ENCODE measurements at regions not wholly inside any gene's neighbourhood (a gene's known extent, or its start where the extent isn't known, plus 50 kb on each side); places are given as distances from the start of the nearest gene placed in this dataset.

DNA sequence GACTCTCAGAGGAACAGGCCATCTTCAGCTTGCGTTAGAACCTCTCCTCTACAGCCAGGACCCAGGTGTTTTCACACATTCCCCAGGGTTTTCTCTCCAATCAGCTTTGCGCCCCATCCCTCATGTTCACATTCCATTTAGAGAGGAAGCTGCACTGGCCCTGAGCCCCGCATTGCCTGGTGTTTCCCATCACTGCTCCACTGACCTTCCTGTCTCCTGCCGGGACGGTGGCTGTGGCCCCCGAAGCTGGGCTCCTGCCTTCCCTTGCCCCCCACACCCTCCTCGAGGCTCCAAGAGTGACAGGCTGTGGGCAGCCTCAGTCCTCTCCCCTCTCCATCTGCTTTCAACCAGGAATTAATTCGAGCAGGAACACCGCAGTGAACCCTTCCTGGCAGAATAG is 357.3 kb downstream of the THBS2 start:
- no peak for DNase-seq

DNA sequence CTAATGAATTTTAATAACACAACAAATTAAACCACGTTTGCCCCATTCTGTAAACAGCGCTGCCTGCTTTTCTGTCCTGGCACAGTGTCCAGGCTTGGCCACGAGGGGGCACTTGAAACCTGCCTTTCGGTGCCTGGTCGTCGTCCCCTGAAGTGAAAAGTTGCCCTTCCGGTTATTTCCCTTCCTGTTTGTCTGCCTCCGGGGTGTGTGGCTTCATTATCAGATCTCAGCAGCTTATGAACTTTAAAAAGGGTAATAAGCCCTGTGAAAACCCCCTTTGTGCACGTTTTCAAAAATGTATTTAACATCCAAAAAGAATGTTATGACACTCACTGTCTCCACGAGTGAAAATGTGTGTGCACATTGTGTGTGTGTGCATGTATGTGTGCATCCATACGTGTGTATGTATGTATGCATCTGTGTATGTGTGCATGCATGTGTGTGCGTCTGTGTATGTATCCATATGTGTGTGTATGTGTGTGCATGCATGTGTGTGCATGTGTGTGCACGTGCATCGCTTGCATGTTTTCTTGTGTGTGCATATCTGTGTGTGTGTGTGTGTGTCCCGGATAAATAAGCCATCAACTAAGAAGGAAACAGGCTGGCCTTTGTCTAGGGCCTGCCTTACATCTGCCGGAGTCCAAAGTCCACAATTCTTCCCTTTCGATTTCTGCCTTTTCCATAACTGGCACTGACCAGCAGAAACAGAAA is 358.4 kb downstream of the THBS2 start:
- peak; percentile 25 for DNase-seq

DNA sequence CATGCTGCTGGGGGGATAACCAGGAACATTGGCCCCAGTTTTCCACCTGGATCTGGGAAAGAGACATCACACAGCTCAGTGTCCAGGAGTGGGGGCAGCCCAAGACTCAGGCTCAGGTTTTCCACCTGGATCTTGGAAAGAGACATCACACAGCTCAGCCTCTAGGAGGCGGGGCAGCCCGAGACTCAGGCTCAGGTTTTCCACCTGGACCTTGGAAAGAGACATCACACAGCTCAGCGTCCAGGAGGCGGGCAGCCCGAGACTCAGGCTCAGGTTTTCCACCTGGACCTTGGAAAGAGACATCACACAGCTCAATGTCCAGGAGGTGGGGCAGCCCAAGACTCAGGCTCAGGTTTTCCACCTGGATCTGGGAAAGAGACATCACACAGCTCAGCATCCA is 361.6 kb downstream of the THBS2 start:
- no peak for DNase-seq

DNA sequence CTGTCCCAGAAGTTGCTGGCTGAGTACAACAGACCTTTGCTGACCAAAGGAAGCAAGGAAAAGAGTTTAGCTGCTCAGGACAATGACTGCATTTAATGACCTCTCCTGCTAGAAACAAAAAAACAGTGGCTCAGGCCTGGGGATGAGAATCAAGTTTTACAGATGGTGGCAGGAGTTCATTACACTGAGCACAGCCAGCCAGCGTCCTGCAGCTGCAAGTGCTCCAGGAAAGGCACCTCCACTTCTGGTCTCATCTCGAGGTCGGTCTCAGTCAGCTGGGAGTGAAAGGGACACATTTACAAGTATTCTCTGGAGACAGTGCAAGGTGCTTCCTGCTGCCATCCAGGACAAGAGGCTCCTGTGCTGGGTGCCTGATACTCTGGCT is 362.7 kb downstream of the THBS2 start:
- DNase-seq, result no peak

DNA sequence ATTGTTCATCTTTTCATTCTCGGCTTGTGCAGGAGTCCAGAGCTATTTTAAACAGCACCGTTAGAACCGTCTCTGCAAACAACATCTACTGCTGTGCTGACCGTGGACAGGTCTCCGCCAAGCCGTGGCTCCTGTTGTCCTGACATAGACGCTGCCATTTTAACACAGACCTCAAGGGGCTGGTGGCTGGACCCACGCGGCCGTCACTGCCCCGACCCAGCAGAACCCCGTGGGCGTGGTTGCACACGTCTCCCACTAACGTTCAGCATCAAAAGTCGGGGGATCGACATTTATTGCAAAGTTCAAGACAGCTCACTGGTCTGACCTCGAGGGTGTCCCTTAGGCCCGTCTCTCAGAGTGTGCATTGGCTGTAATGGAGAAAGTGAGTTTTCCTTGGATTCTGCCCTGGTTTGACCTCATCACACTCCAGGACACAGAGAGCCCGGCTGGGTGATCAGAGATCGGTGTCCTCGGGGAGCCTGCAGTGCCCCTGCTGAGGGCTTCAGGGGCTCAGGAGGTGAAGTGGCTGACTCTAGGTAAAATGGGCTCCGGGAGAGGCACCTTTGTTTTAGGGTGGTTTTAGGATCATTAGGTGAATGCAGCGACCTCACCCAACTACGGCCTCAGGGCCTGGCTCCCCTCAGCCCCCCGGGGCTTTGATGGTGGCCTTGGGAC is 363.2 kb downstream of the THBS2 start:
- DNase-seq, result no peak

DNA sequence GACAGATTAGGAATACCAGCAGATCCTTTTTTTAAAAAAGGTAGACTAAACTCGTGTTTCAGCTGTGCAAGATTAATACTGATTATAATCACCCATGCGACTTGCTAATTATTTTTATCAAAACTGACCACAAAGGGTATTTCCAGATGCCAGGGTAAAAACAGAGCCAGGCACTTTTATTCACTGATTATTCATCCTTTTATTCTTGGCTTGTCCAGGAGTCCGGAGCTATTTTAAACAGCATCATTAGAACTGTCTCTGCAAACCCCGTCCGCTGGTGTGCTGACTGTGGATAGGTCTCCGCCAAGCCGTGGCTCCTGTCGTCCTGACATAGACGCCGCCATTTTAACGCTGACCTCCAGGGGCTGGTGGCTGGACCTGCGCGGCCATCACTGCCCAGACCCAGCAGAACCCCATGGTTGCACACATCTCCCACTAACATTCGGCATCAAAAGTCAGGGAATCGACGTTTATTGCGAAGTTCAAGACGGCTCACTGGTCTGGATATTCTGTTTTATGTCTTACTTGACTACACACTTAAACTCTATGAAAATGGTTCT is 364.8 kb downstream of the THBS2 start:
- DNase-seq, result no peak

DNA sequence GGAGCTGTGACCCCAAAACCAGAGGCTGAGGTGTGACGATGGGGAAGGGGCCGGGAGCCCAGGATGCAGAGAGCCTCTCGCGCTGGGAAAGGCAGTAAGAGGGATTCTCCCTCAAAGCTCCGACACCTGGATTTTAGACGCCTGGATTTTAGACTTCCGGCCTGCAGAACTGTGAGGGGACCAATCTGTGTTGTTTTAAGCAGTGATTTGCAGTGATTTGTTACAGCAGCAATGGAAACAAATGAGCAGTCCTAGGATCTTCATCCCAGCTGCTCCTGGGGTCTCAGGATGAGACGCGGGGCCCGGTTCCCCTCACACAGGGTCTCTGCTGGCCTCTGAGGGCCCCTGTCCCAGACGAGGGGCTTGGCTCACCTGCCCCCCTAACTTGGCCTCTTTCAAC is 365.5 kb downstream of the THBS2 start:
- no peak for DNase-seq

DNA sequence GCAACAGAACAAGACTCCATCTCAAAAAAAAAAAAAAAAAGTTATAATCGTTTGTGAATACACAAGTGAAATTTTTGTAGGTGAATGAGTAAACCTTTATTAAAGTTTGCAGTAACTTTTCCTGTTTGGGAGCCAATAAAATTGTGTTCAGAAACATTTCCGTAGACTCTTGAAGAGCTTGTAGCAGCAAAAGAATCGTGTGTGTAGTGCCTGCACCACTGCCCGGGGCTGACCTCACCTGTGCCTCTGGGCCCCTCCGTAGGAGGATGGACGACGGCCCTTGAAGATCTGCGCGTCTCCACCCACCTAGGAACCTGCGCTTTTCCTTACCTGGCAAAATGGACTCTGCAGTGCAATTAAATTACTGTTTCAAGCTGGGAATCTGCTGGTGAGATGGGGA is 366.0 kb downstream of the THBS2 start:
- DNase-seq, result no peak

DNA sequence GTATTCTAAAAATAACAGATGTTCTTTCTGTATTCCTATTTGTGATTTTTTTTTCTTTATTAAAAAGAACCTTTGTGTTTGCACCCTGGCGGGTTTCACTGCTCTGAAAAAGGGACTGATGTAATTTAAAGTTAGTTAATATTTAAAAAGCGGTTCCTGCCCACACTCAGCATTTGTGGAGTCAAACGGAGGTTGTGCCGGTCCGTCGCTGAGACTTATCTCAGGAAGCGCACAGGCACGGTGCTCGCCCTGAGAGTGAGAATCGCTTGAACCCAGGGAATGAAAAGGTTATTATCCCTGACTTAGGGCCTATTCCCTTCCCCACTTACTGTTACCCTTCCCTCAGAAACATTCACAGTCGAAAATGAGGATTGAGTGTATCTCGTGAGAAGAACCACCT is 366.7 kb downstream of the THBS2 start:
- no peak for DNase-seq

DNA sequence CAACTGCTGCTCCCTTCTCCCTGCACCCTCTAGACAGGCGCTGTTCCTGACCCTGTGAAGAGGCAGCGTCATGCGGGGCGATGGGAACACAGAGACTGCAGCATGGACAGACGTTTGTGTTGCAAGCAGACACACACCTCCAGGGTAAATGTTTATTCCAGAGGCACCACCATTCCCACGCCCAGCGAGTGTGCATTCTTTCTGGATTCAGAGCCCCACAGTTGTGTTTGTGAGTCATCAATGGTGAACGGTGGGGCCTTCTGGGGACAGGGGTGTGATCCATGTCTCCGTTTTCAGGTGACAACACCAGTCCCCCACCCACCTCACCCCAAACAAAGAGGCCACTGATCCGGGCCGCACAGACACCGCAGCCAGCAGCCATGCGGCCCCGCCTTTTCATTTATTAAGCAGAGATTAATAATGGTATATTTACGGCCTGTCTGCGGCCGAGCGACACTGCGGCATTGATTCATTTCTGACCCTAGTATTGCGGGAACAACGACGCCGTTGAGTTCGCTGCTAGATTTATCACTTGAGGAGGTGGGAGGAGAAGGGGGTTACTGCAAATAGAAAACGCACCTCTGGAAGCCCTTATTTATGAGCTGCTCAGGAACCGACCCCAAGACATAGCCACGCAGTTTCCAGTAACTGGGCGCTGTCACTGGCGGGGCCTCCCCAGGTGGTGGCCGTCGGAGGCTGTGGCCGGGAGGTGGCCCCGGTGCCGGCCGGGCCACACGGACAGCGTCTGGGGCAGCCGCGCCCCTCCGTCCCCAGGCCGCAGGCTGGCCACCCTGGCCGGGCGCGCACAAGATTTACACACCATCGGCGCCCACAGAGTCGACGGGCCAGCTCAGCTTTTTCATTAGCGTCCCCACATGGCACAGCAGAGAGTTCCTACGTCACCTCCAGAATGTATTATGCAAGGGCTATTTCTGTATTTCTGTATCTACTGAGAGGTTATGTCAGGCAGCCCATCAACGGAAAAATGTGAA is 367.6 kb downstream of the THBS2 start:
- DNase-seq, result no peak

DNA sequence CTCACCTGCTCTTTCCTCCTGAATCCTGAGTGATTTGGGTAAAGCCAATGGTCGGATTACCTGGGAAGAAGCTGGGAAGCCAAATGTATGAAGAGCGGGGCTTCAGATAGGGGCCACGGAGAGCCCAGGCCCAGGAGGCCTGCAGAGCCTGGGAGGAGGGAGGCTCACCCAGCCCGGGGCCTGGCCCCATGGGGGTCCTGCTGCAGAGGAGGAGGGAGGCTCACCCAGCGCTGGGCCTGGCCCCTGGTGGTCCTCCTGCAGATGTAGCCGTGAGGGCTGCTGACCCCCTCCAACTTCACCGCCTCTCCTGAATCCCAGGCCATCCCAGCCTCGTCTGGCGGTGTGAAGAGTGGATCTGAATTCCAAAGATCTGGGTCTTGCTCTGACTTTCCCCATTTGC is 368.4 kb downstream of the THBS2 start:
- DNase-seq, result no peak

DNA sequence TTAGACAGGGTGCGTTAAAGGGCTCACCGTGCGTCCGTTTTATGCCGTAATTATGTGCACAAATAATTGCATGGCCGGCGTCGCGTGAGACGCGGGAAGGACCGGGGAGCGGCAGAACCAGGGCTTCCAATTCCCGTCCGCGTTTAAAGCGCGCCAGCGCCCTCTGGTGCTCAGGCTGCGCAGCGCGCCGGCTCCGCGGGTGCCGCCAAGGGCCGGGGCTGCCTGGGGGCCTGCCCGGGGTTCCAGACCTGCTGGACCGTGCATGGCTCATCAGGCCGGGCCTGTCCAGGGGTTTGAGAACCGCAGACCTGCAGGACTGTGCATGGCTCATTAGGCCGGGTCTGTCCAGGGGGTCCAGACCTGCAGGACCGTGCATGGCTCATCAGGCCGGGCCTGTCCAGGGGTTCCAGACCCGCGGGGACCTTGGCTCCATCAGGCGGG is 369.0 kb downstream of the THBS2 start:
- DNase-seq, result peak; percentile 7

DNA sequence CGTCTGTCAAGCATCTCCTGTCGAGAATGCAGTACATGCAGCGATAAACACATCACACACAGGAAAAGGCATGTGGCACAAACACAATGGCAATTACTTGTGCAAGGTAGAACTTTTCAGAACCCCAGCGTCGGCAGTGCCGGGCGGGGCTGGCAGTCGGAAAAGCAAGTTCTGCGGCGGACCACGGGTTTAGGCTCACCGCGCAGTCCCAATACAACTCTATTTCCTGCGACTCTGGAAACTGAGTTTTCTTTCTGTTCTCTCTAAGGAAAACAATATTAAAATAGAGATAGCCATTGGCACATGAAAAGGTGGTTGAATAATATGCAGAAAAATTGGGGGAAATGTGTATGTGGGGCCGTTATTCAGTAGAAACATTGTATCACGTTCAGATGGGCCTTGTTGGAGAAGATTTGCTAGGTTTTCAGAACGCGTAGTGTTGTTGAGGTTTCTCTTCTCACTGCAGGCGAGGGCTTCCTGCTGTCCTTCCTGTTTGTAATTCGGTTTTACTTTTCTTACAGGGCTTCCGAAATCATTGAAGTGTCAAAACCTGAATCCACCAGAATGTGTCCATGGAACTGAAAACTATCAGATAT is 369.5 kb downstream of the THBS2 start:
- no peak for DNase-seq

DNA sequence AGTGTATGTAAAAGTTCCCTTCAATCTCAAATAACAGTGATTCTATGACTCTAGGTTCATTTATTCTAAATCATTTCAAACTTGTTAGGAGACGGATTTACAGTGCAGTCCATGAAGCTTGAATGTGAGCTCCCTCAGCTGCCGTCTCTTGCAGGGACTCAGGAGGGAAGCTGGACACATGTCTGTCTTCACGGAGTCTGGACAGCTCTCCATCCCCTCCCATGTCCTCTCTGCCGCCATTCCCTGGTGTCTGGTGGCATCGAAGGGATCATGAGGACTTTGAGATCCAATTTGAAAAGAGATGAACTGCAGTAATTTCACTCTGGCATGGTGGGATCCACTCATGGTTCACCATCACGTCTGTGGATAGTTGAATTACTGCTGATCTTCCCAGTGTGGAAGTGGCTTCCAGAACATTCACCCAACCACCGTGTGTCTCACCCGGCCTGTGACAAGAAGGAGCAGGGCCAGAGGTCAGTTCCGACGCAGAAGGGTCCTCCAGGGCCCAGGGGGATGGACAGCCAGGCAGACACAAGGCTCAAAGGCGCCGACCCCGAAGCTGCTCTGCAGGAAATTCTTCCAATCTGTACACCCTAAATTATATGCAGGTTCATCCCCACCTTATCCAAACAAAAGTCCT is 370.1 kb downstream of the THBS2 start:
- no peak for DNase-seq

DNA sequence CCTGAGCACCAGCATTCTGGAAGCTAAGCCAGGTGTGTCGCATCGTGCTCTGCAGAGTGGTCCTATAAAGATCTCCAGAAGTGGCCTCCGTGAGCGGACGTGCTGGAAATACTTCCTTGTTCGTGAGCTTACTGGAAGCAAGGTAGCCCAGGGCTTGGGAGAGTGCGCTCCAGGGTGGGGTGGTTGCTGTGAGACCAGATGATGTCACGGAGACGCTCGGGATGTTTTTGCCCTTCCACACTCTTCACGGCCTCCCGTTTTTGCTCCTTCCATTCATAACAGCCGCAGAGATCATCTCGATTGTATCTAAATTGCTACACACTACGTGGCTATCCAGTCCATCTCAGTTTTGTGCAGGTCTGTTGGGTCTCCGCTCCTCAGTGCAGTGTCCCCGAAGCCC is 373.4 kb downstream of the THBS2 start:
- DNase-seq, result no peak

DNA sequence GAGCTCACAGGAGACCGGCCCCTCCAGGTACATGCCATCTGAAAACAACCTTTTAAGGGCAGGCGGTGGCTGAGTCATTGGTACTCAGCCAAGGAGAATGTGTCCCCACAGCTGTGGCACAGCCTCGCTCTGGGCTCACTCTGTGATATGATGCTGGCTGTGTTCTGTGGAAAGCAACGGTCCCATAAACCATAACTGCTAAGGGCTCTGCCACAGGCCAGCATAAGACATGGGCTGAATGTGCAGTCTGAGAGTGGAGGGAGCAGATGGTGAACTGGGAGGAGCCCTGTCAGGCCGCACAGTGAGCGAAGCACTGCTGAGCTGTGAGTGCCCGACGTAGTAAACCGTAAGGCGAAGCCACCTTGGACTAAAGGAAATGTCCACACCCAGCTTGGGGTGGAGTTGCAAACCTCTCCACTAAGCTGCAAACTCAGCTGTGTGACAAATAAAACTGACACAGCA is 375.8 kb downstream of the THBS2 start:
- DNase-seq, result no peak

DNA sequence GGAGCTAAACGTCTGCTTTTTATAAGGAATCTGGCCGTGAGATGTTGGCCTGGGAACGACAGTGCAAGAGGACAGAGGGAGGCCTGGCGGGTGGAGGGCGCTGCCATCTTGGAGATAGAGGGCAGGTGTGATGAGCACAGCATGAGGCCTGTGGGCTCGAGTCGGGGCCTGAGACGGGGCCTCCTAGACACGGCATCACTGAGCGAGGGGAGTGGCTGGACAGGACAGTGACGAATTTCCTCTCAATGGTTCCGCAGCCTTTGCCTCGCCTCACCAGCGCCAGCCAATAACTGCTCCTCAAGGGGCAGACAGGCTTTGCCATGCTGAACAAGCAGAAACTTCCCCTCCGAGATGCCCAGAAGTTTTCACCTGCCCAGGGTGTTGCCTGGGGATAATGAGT is 376.7 kb downstream of the THBS2 start:
- no peak for DNase-seq

DNA sequence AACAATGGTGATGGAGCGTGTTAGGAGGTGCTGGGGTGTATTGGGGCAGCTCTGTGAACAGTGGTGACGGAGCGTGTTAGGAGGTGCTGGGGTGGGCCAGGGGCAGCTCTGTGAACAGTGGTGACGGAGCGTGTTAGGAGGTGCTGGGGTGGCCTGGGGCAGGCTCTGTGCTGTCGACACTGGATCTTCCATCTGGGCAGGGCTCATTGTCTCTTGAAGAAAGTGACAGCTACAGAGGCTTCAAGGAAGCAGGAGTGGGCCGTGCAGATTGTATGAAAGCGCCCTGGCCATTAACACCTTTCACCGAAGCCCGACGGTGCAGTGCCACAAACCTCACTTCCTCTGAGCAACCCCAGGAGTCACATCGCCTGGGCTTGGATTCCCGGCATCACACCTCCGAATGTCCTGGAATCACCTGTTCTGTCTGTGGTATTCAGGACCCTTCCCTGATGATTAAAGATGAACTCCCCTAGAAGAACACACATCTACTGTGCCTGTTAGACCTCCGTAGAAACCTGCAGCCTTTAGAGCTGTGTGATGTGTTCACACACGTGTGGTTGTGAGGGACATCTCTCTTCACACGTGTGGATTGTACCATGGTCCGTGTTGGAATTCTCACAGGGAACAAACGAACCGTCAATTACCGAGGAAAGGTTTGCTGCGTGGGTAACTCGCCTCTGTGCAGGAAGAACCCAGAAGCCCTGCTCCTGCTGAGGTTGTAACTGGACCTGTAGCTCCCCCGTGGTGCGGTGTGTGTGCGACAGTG is 377.7 kb downstream of the THBS2 start:
- no peak for DNase-seq

DNA sequence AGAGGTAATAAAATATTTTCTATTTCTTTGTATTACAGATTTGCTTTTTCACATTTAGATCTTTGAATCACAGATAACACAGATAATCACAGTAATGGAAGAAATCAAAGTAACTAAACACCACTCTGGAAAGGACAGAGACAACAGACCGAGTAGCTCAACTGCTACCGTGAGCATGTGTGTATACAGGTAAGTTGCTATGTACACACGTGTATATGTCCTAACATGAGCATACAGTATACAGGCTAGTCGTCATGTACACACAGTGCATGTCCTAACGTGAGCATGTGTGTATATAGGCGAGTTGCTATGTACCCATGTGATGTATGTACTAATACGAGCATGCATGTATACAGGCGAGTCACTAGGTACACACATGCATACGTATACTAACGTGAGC is 379.0 kb downstream of the THBS2 start:
- no peak for DNase-seq

DNA sequence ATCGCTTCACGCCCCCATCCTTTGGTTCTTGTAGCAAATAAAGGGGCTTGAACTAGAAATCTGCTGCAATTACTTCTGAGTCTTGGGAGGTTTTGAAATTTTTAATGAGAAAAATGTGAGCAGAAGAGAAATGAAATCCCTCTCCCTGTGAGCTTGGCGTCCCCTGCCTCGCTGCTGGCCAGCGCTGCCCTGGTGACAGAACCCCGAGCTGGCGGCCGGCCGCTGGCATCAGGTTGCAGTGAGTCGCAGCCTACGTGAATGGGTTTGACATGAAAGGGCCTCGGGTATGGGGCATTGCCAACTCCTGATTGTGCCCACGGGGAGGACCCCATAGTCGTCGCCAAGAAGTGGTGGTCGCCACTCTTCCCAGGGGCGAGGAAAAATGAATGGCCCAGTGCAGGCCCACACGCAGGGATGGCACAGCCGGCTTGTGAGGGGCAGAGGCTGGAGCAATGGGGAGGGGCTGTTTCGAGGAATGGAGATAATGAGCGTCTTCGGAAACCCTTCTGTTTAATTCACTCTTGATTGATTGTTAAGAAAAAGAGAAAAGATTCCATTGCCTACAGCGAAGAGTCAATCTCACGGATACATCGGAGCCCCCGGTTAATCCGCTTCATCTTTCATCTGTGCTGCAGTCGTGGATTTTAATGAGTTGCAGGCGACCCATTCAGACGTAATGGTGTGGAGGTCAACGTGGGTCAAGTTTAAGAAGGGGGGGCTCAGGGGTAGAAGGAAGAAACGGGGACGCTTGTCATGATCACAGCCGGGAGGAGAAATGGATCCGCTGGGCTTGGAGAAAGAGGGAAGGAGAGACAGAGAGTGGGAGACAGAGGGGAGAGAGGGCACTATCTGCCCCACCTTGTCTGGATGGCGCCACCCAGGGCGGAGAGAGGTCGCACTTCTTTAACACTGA is 380.1 kb downstream of the THBS2 start:
- DNase-seq, result no peak

All from NCI-H2171 (cell line).